DMS 273 (cell line): ENCODE measurements at regions not wholly inside any gene's neighbourhood (a gene's known extent, or its start where the extent isn't known, plus 50 kb on each side); places are given as distances from the start of the nearest gene placed in this dataset.

Experiments used
- DNase-seq: peaks from one replicate; lab custom pipeline; 2025; ENCODE audit not compliant: unreplicated experiment; lab: John Stamatoyannopoulos, UW

- no peak for DNase-seq
These were observed 188.3 kb downstream of the IRF8 start for GRCh38 chr16:86087011-86087895.

- DNase-seq: no peak
These were observed 188.9 kb downstream of the IRF8 start for GRCh38 chr16:86087896-86088230.

- no peak for DNase-seq
These were observed 189.3 kb downstream of the IRF8 start for GRCh38 chr16:86088287-86088686.

- DNase-seq: no peak
These were observed 189.9 kb downstream of the IRF8 start for GRCh38 chr16:86088816-86089215.

- no peak for DNase-seq
These were observed 190.5 kb downstream of the IRF8 start for GRCh38 chr16:86089334-86089900.

GRCh38 chr16:86089991-86090390 is 191.0 kb downstream of the IRF8 start:
- DNase-seq: no peak

GRCh38 chr16:86090461-86091170 is 191.7 kb downstream of the IRF8 start:
- DNase-seq: no peak

GRCh38 chr16:86091976-86092375 is 193.0 kb downstream of the IRF8 start:
- no peak for DNase-seq

GRCh38 chr16:86092586-86093480 is 193.9 kb downstream of the IRF8 start:
- no peak for DNase-seq

GRCh38 chr16:86093801-86094750 is 195.1 kb downstream of the IRF8 start:
- no peak for DNase-seq

GRCh38 chr16:86095131-86095752 is 196.3 kb downstream of the IRF8 start:
- DNase-seq: no peak

GRCh38 chr16:86095906-86096485 is 197.0 kb downstream of the IRF8 start:
- no peak for DNase-seq

GRCh38 chr16:86096850-86097249 is 197.9 kb downstream of the IRF8 start:
- DNase-seq: no peak

- no peak for DNase-seq
These were observed 200.4 kb downstream of the IRF8 start for GRCh38 chr16:86099326-86099725.

- no peak for DNase-seq
These were observed 201.5 kb downstream of the IRF8 start for GRCh38 chr16:86100205-86101136.

- DNase-seq: no peak
These were observed 202.4 kb downstream of the IRF8 start for GRCh38 chr16:86101137-86101896.

GRCh38 chr16:86101897-86102157 is 202.9 kb downstream of the IRF8 start:
- DNase-seq: no peak

GRCh38 chr16:86103320-86103719 is 204.4 kb downstream of the IRF8 start:
- DNase-seq: no peak
